Spleen (tissue), 11 donors: ENCODE measurements at regions not wholly inside any gene's neighbourhood (a gene's known extent, or its start where the extent isn't known, plus 50 kb on each side); places are given as distances from the start of the nearest gene placed in this dataset.
"Not testable (repeated sequence)": the region's sequence is repeated elsewhere in the genome, so short reads cannot be mapped to it uniquely, and the experiment has no call there.

Experiments
- DNase-seq: peaks from one replicate; pipeline ENCODE4 v3.0.0-alpha.2; 2020
- H3K27ac ChIP-seq, 8 donors: fragments of 200-600 bp; sonication (generic) in 7 of 8; 1 replicate in 4 of 8; 2 replicates in 4 of 8; pipeline versions ENCODE4 v1.5.0 to v1.8.0; 2016 to 2021; ENCODE audit warnings: inconsistent platforms in 4 of 8, mild to moderate bottlenecking in 4 of 8, moderate library complexity in 1 of 8
- H3K27me3 ChIP-seq, 7 donors: fragments of 200-600 bp; sonication (generic) in 6 of 7; replicated peaks in 1 of 7; 1 replicate in 4 of 7; 2 replicates in 3 of 7; pipeline versions ENCODE4 v1.5.0 to v1.8.0; 2016 to 2021; ENCODE audit warnings: inconsistent platforms in 3 of 7, mild to moderate bottlenecking in 1 of 7
- H3K36me3 ChIP-seq, 6 donors: fragments of 200-600 bp; sonication (generic) in 5 of 6; 1 replicate in 4 of 6; 2 replicates in 2 of 6; pipeline versions ENCODE4 v1.5.0 to v1.8.0; 2016 to 2021; ENCODE audit warnings: inconsistent platforms in 2 of 6
- H3K4me1 ChIP-seq, 6 donors: fragments of 200-600 bp; sonication (generic) in 5 of 6; 1 replicate in 3 of 6; 2 replicates in 3 of 6; pipeline versions ENCODE4 v1.5.0 to v1.8.0; 2016 to 2021; ENCODE audit warnings: inconsistent platforms in 3 of 6
- H3K4me3 ChIP-seq, 8 donors: fragments of 200-600 bp; sonication (generic) in 7 of 8; 1 replicate in 4 of 8; 2 replicates in 4 of 8; pipeline versions ENCODE4 v1.5.0 to v1.8.0; 2016 to 2021; ENCODE audit warnings: inconsistent platforms in 4 of 8, mild to moderate bottlenecking in 4 of 8, moderate library complexity in 2 of 8
- H3K9me3 ChIP-seq, 8 donors: fragments of 200-600 bp; sonication (generic) in 7 of 8; 1 replicate in 4 of 8; 2 replicates in 4 of 8; pipeline versions ENCODE4 v1.5.0 to v1.8.0; 2016 to 2021; ENCODE audit warnings: inconsistent platforms in 4 of 8
- CTCF ChIP-seq, 11 experiments: fragments of 200-600 bp in 7 of 11; fragments of 450-650 bp in 4 of 11; sonication (generic) in 4 of 11; IDR thresholded peaks in 8 of 11; conservative IDR thresholded peaks in 3 of 11; 1 replicate in 7 of 11; 2 replicates in 4 of 11; pipeline versions ENCODE4 v1.4.0 to v1.8.0; 2016 to 2021; ENCODE audit warnings: antibody characterized with exemption in 11 of 11, inconsistent platforms in 4 of 11, mild to moderate bottlenecking in 1 of 11
- POLR2A ChIP-seq, 3 donors: fragments of 450-650 bp; IDR thresholded peaks; one replicate each; pipeline ENCODE4 v1.5.1; 2017; ENCODE audit warnings: antibody characterized with exemption in 3 of 3, mild to moderate bottlenecking in 1 of 3
- POLR2AphosphoS5 ChIP-seq, 3 donors: sonication (generic); formaldehyde crosslinking; IDR thresholded peaks; one replicate each; pipeline ENCODE4 v1.5.1; 2017; ENCODE audit warnings: antibody characterized with exemption in 3 of 3
- WGBS, 5 donors: extraction: QIAGEN DNeasy Blood & Tissue Kit in 3 of 5; methylation state at CpG; one replicate each; pipeline versions ENCODE4 v1.1.5 to v1.1.7; 2013 to 2018; 5-methylcytosine and 5-hydroxymethylcytosine counted together
- intact Hi-C: fragments of 100-400 bp; cut with DNase I; formaldehyde crosslinking; loops from one replicate; pipeline ENCODE4 v1.15.0; 2023; ENCODE audit warnings: low total_unique reads
- donor health status: healthy with polysubstance abuse.
- donor health status: DM: no; HTN: no; CAD: no; lungs with moderate emphysema.
- donor health status: DM: no; HTN: no; CAD: no.
- donor health status: Bipolar disorder and iron deficiency.
- donor health status: healthy.
- donor health status: DM: no; HTN: no; CAD: no.
- donor health status: DM: yes; HTN: yes; CAD: no.

DNA sequence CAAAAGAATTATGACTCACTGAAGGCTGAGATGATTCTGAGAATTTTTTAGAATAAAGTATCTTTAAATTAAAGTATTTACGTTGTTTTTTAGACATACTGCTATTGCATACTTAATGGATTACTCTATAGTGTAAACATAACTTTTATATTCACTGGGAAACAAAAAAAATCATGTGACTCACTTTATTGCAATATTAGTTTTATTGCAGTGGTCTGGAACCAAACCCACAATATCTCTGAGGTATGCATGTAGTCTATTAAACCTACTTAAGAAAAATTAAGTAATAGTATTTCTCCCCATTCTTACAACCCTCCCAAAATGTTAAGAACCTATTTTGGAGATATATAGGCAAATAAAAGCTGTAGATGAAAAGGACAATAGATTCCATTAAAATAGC, 142.9 kb upstream of the ZNF521 start:
- Histone ChIP-seq H3K36me3 (no peaks in the 10 kb centered on the region), H3K27me3 (no peaks in the 10 kb centered on the region), H3K4me3 (no peak overlapping the region), H3K4me1 (no peaks in the 10 kb centered on the region), H3K27ac (no peak overlapping the region), H3K9me3 (peaks cover 0 to 11% (median 4%) of the 10 kb centered on the region in 8 donors)
- intact Hi-C loops, result no loop called here
- no peak for DNase-seq
- 62 to 77% (median 74%) methylated on average over 1 of the region's 1 CpG for WGBS, 5 donors
- TF ChIP-seq POLR2A (IDR thresholded peaks at IDR 0.05) (no peak), CTCF (IDR thresholded peaks at IDR 0.05 in 8 of 11, conservative IDR thresholded peaks at IDR 0.05 in 3 of 11) (no peak), POLR2AphosphoS5 (IDR thresholded peaks at IDR 0.05) (no peak)

- no peak for DNase-seq
- TF ChIP-seq POLR2A (IDR thresholded peaks at IDR 0.05) (no peak), CTCF (IDR thresholded peaks at IDR 0.05 in 8 of 11, conservative IDR thresholded peaks at IDR 0.05 in 3 of 11) (no peak), POLR2AphosphoS5 (IDR thresholded peaks at IDR 0.05) (no peak)
- no peaks in the 10 kb centered on the region for H3K36me3 ChIP-seq
- H3K4me3 ChIP-seq, result no peak overlapping the region
- no peaks in the 10 kb centered on the region for H3K27me3 ChIP-seq
- H3K27ac ChIP-seq, result no peak overlapping the region
- H3K4me1 ChIP-seq, result no peaks in the 10 kb centered on the region
- intact Hi-C loops, result no loop called here
- H3K9me3 ChIP-seq, result peaks cover 0 to 11% (median 4%) of the 10 kb centered on the region in 8 donors
These were observed 141.4 kb upstream of the ZNF521 start for GRCh38 chr18:25493401-25493800.

DNA sequence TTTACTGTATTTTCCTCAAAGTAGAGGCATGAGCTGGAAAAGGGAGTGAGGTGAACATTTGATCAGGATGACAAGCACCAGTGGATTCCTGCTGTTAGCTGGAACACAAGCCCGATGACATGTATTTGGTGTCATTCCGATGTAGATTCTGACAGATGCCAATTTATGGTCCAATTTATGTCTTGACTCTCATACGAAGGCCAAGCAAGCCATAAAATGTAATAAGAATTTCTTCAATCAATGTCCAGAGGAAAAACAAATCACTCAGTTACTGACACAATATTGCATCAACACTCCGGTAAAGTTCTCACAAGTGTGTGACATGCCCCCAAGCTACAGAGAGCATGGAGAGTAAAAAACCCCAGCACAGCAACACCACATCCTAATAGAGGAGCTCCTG, 138.3 kb upstream of the ZNF521 start:
- H3K9me3 ChIP-seq, result peaks cover 0 to 11% (median 4%) of the 10 kb centered on the region in 8 donors
- H3K27ac ChIP-seq, result no peak overlapping the region
- no peaks in the 10 kb centered on the region for H3K36me3 ChIP-seq
- H3K4me1 ChIP-seq, result no peaks in the 10 kb centered on the region
- no peak for DNase-seq
- 81 to 91% (median 88%) methylated on average over 4 of the region's 4 CpGs for WGBS, 5 donors
- intact Hi-C loops, result no loop called here
- H3K4me3 ChIP-seq, result no peak overlapping the region
- no peaks in the 10 kb centered on the region for H3K27me3 ChIP-seq
- no peak for TF ChIP-seq POLR2AphosphoS5 (IDR thresholded peaks at IDR 0.05)
- TF ChIP-seq CTCF (IDR thresholded peaks at IDR 0.05 in 8 of 11, conservative IDR thresholded peaks at IDR 0.05 in 3 of 11), result no peak
- no peak for TF ChIP-seq POLR2A (IDR thresholded peaks at IDR 0.05)

GRCh38 chr18:25473008-25473407, 121.0 kb upstream of the ZNF521 start:
- no peak overlapping the region for H3K27ac ChIP-seq
- intact Hi-C loops, result no loop called here
- no peak overlapping the region for H3K4me3 ChIP-seq
- H3K9me3 ChIP-seq, result peaks cover 0 to 14% (median 0%) of the 10 kb centered on the region in 8 donors
- no peaks in the 10 kb centered on the region for H3K27me3 ChIP-seq
- no peak for TF ChIP-seq POLR2A (IDR thresholded peaks at IDR 0.05)
- H3K4me1 ChIP-seq, result no peaks in the 10 kb centered on the region
- H3K36me3 ChIP-seq, result no peaks in the 10 kb centered on the region
- 66 to 83% (median 78%) methylated on average over 2 of the region's 2 CpGs for WGBS, 5 donors
- DNase-seq, result no peak

GRCh38 chr18:25470756-25471524, 119.0 kb upstream of the ZNF521 start:
- intact Hi-C loops, H3K4me1 ChIP-seq, DNase-seq, H3K9me3 ChIP-seq, H3K27ac ChIP-seq, H3K4me3 ChIP-seq, H3K36me3 ChIP-seq, H3K27me3 ChIP-seq: not testable (repeated sequence)
- 88 to 93% (median 91%) methylated on average over 7 of the region's 7 CpGs for WGBS, 5 donors
